Chondrocyte (in vitro differentiated cells): ENCODE measurements at regions not wholly inside any gene's neighbourhood (a gene's known extent, or its start where the extent isn't known, plus 50 kb on each side); places are given as distances from the start of the nearest gene placed in this dataset.

Experiments used
- DNase-seq: peaks from one replicate; pipeline ENCODE4 v3.0.0; 2021; ENCODE audit warnings: mixed read lengths, low spot score
- H3K27ac Mint-ChIP-seq: one replicate; pipeline ENCODE4 v1.8.0; 2021; ENCODE audit warnings: mild to moderate bottlenecking, moderate library complexity, mixed read lengths; ENCODE audit not compliant: unreplicated experiment
- H3K27me3 Mint-ChIP-seq: 2 replicates; pipeline ENCODE4 v1.8.0; 2021; ENCODE audit warnings: low read depth, mixed read lengths
- H3K36me3 Mint-ChIP-seq: 2 replicates; pipeline ENCODE4 v1.8.0; 2021; ENCODE audit warnings: low read depth, mixed read lengths
- H3K4me1 Mint-ChIP-seq: 2 replicates; pipeline ENCODE4 v1.8.0; 2021; ENCODE audit warnings: low read depth, mild to moderate bottlenecking, mixed read lengths
- H3K4me3 Mint-ChIP-seq: one replicate; pipeline ENCODE4 v1.8.0; 2021; ENCODE audit warnings: mild to moderate bottlenecking, moderate library complexity, mixed read lengths; ENCODE audit not compliant: unreplicated experiment
- H3K9me3 Mint-ChIP-seq: 2 replicates; pipeline ENCODE4 v1.8.0; 2021; ENCODE audit warnings: low read depth, mixed read lengths
- TF ChIP-seq, protein P1 (sequence below): fragments of 200-600 bp; sonication (generic); IDR thresholded peaks from 2 replicates; pipeline ENCODE4 v1.5.0; 2021; ENCODE audit warnings: antibody characterized with exemption, mild to moderate bottlenecking, moderate library complexity

DNA sequence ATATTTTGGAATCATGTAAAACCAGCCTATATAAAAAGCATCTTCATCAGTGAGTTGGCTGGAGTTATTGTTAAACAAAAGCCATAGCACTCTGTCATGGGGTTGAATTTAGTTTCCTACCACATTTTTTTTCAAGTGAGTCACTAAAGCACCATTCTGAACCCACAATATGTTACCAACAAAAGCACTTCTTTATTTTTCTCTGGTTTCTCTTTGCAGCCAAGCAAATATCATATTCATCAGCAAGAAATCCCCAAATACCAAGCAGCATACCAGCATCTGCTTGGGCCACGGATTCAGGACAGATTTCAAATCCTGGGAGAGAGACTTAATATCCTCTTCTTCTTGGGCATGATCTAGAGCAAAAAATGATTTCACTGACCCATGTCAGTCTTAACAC lies 441.4 kb downstream of the BCKDHB start:
- TF ChIP-seq, protein P1, sequence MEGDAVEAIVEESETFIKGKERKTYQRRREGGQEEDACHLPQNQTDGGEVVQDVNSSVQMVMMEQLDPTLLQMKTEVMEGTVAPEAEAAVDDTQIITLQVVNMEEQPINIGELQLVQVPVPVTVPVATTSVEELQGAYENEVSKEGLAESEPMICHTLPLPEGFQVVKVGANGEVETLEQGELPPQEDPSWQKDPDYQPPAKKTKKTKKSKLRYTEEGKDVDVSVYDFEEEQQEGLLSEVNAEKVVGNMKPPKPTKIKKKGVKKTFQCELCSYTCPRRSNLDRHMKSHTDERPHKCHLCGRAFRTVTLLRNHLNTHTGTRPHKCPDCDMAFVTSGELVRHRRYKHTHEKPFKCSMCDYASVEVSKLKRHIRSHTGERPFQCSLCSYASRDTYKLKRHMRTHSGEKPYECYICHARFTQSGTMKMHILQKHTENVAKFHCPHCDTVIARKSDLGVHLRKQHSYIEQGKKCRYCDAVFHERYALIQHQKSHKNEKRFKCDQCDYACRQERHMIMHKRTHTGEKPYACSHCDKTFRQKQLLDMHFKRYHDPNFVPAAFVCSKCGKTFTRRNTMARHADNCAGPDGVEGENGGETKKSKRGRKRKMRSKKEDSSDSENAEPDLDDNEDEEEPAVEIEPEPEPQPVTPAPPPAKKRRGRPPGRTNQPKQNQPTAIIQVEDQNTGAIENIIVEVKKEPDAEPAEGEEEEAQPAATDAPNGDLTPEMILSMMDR: no peak
- Mint-ChIP-seq H3K4me1 (peaks cover 78% of the 10 kb centered on the region), H3K4me3 (no peak overlapping the region), H3K27ac (peak overlapping the region; percentile 46), H3K36me3 (no peaks in the 10 kb centered on the region), H3K27me3 (no peaks in the 10 kb centered on the region), H3K9me3 (peaks cover 2% of the 10 kb centered on the region)
- DNase-seq: no peak

DNA sequence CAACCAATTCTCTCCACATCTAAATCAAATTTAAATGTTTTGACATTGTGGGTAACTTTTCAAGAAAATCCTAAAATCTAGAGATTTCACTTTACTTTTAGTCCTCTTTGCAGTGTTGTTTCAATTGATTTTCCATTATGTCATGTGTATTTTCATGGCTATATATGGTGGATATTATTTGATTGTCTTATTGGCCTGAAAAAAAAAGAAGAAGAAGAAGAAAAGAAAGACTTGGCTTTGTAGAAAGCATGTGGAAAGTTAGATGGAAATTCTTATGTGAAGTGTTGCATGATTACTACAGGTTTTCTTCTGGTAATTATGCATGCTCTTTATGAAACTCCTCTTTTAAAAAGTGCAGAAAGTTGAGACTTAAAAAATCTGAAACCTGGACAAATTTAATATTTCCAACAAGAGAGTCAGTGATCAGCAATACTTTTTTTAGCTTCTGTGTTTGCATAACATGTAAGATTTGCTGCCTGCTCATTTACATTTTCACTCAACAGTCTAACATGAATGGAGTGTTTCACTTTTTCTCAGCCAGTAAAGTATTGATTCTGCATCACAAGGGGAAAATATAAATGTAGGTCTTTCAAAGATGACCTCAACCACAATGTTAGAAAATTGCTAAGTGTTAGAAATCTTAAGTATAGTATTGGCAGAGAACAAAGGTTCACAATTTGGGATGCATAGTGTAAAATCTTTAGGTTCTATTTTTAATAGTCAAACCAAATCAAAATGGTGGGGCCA lies 438.7 kb downstream of the BCKDHB start:
- no peaks in the 10 kb centered on the region for H3K27me3 Mint-ChIP-seq
- peaks cover 92% of the 10 kb centered on the region for H3K4me1 Mint-ChIP-seq
- no peak for DNase-seq
- no peak overlapping the region for H3K4me3 Mint-ChIP-seq
- H3K27ac Mint-ChIP-seq: peak overlapping the region; percentile 29
- no peaks in the 10 kb centered on the region for H3K36me3 Mint-ChIP-seq
- peaks cover 2% of the 10 kb centered on the region for H3K9me3 Mint-ChIP-seq
- TF ChIP-seq, protein P1: no peak

DNA sequence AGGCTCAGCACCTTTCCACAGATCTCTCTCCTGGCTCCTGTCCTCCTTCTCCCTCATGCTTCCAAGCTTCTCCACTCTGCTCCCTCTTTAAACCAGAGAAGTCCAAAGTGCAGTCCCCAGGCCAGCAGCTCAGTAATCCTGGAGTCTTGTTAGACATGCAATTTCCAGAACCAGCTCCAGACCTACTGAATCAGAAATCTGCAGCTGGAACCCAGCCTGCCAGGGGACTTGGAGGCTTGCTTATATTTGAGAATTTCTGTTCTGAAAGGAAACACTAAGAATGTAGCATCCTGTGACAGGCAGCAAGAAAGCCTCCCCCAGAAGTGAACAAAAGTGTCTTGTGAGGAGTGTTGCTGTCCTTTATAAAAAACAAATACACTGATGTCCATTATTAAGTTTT lies 438.1 kb downstream of the BCKDHB start:
- Mint-ChIP-seq H3K27me3 (no peaks in the 10 kb centered on the region), H3K36me3 (no peaks in the 10 kb centered on the region), H3K27ac (peak overlapping the region; percentile 76), H3K9me3 (peaks cover 2% of the 10 kb centered on the region), H3K4me3 (no peak overlapping the region), H3K4me1 (peaks cover 94% of the 10 kb centered on the region)
- DNase-seq: no peak
- TF ChIP-seq, protein P1: no peak

DNA sequence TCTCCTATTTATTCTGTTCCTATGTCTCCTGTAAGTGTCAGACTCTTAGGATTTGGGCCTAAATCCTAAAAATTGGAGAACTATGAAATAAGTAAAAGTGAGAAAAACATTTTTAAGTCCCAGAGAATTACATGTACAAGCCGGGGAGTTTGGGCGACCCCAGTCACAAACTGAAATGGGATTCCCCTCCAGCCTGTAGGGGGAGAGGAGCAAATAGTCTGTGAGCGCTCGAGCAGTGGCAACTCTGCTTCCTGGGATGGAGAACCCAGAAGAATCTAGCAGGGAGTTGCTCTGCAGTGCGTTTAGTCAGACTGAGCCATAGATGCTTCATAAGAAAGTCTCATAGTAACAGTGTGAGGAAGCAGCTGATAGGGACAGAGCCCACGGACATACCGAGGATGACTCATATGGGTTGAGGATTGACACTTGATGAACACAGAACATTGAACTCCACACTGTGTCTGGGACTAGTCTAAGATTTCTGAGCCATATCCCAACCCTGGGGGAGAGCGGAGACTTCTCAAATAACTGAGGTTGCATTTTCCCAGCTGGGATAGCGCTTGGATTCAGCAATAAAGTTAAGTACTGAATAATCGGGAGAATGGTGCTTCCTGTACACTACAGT lies 437.2 kb downstream of the BCKDHB start:
- Mint-ChIP-seq H3K4me3 (peak overlapping the region; percentile 33), H3K4me1 (peaks cover 86% of the 10 kb centered on the region), H3K27me3 (no peaks in the 10 kb centered on the region), H3K27ac (peak overlapping the region; percentile 76), H3K36me3 (no peaks in the 10 kb centered on the region), H3K9me3 (peaks cover 2% of the 10 kb centered on the region)
- TF ChIP-seq, protein P1: peak; percentile 36
- no peak for DNase-seq

DNA sequence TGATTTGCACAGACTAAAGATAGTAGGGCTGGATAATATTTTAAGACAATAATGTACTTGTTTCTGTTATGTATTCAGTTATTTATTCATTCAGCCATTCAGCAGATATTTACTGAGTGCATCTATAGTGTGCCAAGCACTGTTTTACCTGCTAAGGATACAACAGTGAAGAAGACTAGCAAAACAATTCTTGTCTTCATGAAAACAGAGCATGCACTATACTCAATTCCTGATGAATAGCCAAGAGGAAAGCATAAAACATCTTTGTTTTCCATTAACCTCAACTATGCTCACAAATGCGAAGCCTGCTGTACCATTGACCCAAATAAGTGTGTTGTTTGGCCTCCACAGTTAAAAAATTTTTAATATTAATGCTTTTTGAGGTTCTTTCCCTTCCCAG lies 436.7 kb downstream of the BCKDHB start:
- no peak overlapping the region for H3K4me3 Mint-ChIP-seq
- TF ChIP-seq, protein P1: no peak
- H3K27me3 Mint-ChIP-seq: no peaks in the 10 kb centered on the region
- peak overlapping the region; percentile 76 for H3K27ac Mint-ChIP-seq
- H3K36me3 Mint-ChIP-seq: no peaks in the 10 kb centered on the region
- no peak for DNase-seq
- peaks cover 2% of the 10 kb centered on the region for H3K9me3 Mint-ChIP-seq
- H3K4me1 Mint-ChIP-seq: peaks cover 81% of the 10 kb centered on the region
